Activated CD4-positive, alpha-beta T cell treated with anti-CD3 and anti-CD28 coated beads, Interleukin-10, Interleukin-2, amounts not matched to agents 100 ng/mL and 50 ng/mL, durations not matched to agents 16 hours and 8 hours (primary cell): ENCODE measurements at regions not wholly inside any gene's neighbourhood (a gene's known extent, or its start where the extent isn't known, plus 50 kb on each side); places are given as distances from the start of the nearest gene placed in this dataset.

Source experiments
- DNase-seq: peaks from one replicate; pipeline ENCODE4 v3.0.0-alpha.2; 2020

GRCh38 chr5:68898951-68899471 lies 194.8 kb upstream of the SLC30A5 start:
- DNase-seq = no peak

GRCh38 chr5:68911840-68912690 lies 181.7 kb upstream of the SLC30A5 start:
- no peak for DNase-seq

GRCh38 chr5:68915079-68915478 lies 178.7 kb upstream of the SLC30A5 start:
- DNase-seq = no peak

- no peak for DNase-seq
Measured at GRCh38 chr5:68918306-68918705, 175.5 kb upstream of the SLC30A5 start.

- DNase-seq = no peak
Measured at GRCh38 chr5:68919988-68920490, 173.8 kb upstream of the SLC30A5 start.

- DNase-seq = no peak
Measured at GRCh38 chr5:68920888-68921287, 172.9 kb upstream of the SLC30A5 start.

- DNase-seq = no peak
Measured at GRCh38 chr5:68922172-68922987, 171.4 kb upstream of the SLC30A5 start.

- no peak for DNase-seq
Measured at GRCh38 chr5:68924481-68925145, 169.2 kb upstream of the SLC30A5 start.

- DNase-seq = no peak
Measured at GRCh38 chr5:68928617-68929302, 165.1 kb upstream of the SLC30A5 start.

GRCh38 chr5:68930139-68930538 lies 163.7 kb upstream of the SLC30A5 start:
- no peak for DNase-seq

- no peak for DNase-seq
Measured at GRCh38 chr5:68932830-68933434, 160.9 kb upstream of the SLC30A5 start.

- DNase-seq = no peak
Measured at GRCh38 chr5:68942169-68942568, 151.6 kb upstream of the SLC30A5 start.

GRCh38 chr5:68946728-68947127 lies 147.1 kb upstream of the SLC30A5 start:
- no peak for DNase-seq

- DNase-seq = no peak
Measured at GRCh38 chr5:68947986-68948385, 145.8 kb upstream of the SLC30A5 start.

GRCh38 chr5:68949256-68949655 lies 144.6 kb upstream of the SLC30A5 start:
- DNase-seq = no peak

- no peak for DNase-seq
Measured at GRCh38 chr5:68949711-68950110, 144.1 kb upstream of the SLC30A5 start.

- no peak for DNase-seq
Measured at GRCh38 chr5:68950125-68950524, 143.7 kb upstream of the SLC30A5 start.

- DNase-seq = no peak
Measured at GRCh38 chr5:68950930-68951329, 142.9 kb upstream of the SLC30A5 start.

- no peak for DNase-seq
Measured at GRCh38 chr5:68953231-68953874, 140.5 kb upstream of the SLC30A5 start.

GRCh38 chr5:68953875-68954617 lies 139.8 kb upstream of the SLC30A5 start:
- DNase-seq = no peak

- no peak for DNase-seq
Measured at GRCh38 chr5:68954618-68954910, 139.2 kb upstream of the SLC30A5 start.
